ENCODE measurements at regions not wholly inside any gene's neighbourhood (a gene's known extent, or its start where the extent isn't known, plus 50 kb on each side); places are given as distances from the start of the nearest gene placed in this dataset.
"Not testable (repeated sequence)": the region's sequence is repeated elsewhere in the genome, so short reads cannot be mapped to it uniquely, and the experiment has no call there.

GRCh38 chr1:88608139-88608943 is 75.7 kb upstream of the PKN2 start:
- H2AFZ ChIP-seq (ENCODE audit: low read length, unreplicated experiment) = peak overlapping the region; percentile 39
- H3K4me3 ChIP-seq (ENCODE audit: low read depth, low read length) = no peak overlapping the region
- no peaks in the 10 kb centered on the region for H3K36me3 ChIP-seq (ENCODE audit: insufficient read depth, low read length)
- H3K4me1 ChIP-seq (ENCODE audit: control insufficient read depth, insufficient read depth, low read length, unreplicated experiment) = no peaks in the 10 kb centered on the region
- H3K27me3 ChIP-seq (ENCODE audit: insufficient read depth, low read length) = no peaks in the 10 kb centered on the region
- no peak overlapping the region for H3K27ac ChIP-seq (ENCODE audit: low read depth, low read length)
- no peaks in the 10 kb centered on the region for H3K79me2 ChIP-seq (ENCODE audit: control insufficient read depth, insufficient read depth, low read length, unreplicated experiment)

- H3K4me1 ChIP-seq (ENCODE audit: control insufficient read depth, insufficient read depth, low read length, unreplicated experiment) = no peaks in the 10 kb centered on the region
- H3K4me3 ChIP-seq (ENCODE audit: low read depth, low read length) = no peak overlapping the region
- H3K79me2 ChIP-seq (ENCODE audit: control insufficient read depth, insufficient read depth, low read length, unreplicated experiment) = no peaks in the 10 kb centered on the region
- no peaks in the 10 kb centered on the region for H3K36me3 ChIP-seq (ENCODE audit: insufficient read depth, low read length)
- no peak overlapping the region for H3K27ac ChIP-seq (ENCODE audit: low read depth, low read length)
- no peaks in the 10 kb centered on the region for H3K27me3 ChIP-seq (ENCODE audit: insufficient read depth, low read length)
- no peak overlapping the region for H2AFZ ChIP-seq (ENCODE audit: low read length, unreplicated experiment)
Observed at GRCh38 chr1:88609051-88609450, 75.0 kb upstream of the PKN2 start.

- Histone ChIP-seq H3K27me3 (ENCODE audit: insufficient read depth, low read length) (no peaks in the 10 kb centered on the region), H2AFZ (ENCODE audit: low read length, unreplicated experiment) (no peak overlapping the region), H3K4me1 (ENCODE audit: control insufficient read depth, insufficient read depth, low read length, unreplicated experiment) (no peaks in the 10 kb centered on the region), H3K79me2 (ENCODE audit: control insufficient read depth, insufficient read depth, low read length, unreplicated experiment) (no peaks in the 10 kb centered on the region), H3K4me3 (ENCODE audit: low read depth, low read length) (no peak overlapping the region), H3K27ac (ENCODE audit: low read depth, low read length) (no peak overlapping the region), H3K36me3 (ENCODE audit: insufficient read depth, low read length) (no peaks in the 10 kb centered on the region)
Observed at GRCh38 chr1:88610687-88611086, 73.4 kb upstream of the PKN2 start.

- H3K79me2 ChIP-seq (ENCODE audit: control insufficient read depth, insufficient read depth, low read length, unreplicated experiment) = no peaks in the 10 kb centered on the region
- no peaks in the 10 kb centered on the region for H3K27me3 ChIP-seq (ENCODE audit: insufficient read depth, low read length)
- H3K4me3 ChIP-seq (ENCODE audit: low read depth, low read length) = no peak overlapping the region
- no peak overlapping the region for H2AFZ ChIP-seq (ENCODE audit: low read length, unreplicated experiment)
- H3K27ac ChIP-seq (ENCODE audit: low read depth, low read length) = no peak overlapping the region
- H3K4me1 ChIP-seq (ENCODE audit: control insufficient read depth, insufficient read depth, low read length, unreplicated experiment) = no peaks in the 10 kb centered on the region
- H3K36me3 ChIP-seq (ENCODE audit: insufficient read depth, low read length) = no peaks in the 10 kb centered on the region
Observed at GRCh38 chr1:88612292-88612691, 71.8 kb upstream of the PKN2 start.

- Histone ChIP-seq H2AFZ (ENCODE audit: low read length, unreplicated experiment) (no peak overlapping the region), H3K79me2 (ENCODE audit: control insufficient read depth, insufficient read depth, low read length, unreplicated experiment) (no peaks in the 10 kb centered on the region), H3K4me1 (ENCODE audit: control insufficient read depth, insufficient read depth, low read length, unreplicated experiment) (no peaks in the 10 kb centered on the region), H3K36me3 (ENCODE audit: insufficient read depth, low read length) (no peaks in the 10 kb centered on the region), H3K4me3 (ENCODE audit: low read depth, low read length) (no peak overlapping the region), H3K27ac (ENCODE audit: low read depth, low read length) (no peak overlapping the region), H3K27me3 (ENCODE audit: insufficient read depth, low read length) (no peaks in the 10 kb centered on the region)
Observed at GRCh38 chr1:88612773-88613172, 71.3 kb upstream of the PKN2 start.

GRCh38 chr1:88618331-88618730 is 65.7 kb upstream of the PKN2 start:
- no peaks in the 10 kb centered on the region for H3K36me3 ChIP-seq (ENCODE audit: insufficient read depth, low read length)
- no peaks in the 10 kb centered on the region for H3K27me3 ChIP-seq (ENCODE audit: insufficient read depth, low read length)
- H2AFZ ChIP-seq (ENCODE audit: low read length, unreplicated experiment) = no peak overlapping the region
- no peaks in the 10 kb centered on the region for H3K79me2 ChIP-seq (ENCODE audit: control insufficient read depth, insufficient read depth, low read length, unreplicated experiment)
- H3K27ac ChIP-seq (ENCODE audit: low read depth, low read length) = no peak overlapping the region
- H3K4me1 ChIP-seq (ENCODE audit: control insufficient read depth, insufficient read depth, low read length, unreplicated experiment) = no peaks in the 10 kb centered on the region
- H3K4me3 ChIP-seq (ENCODE audit: low read depth, low read length) = no peak overlapping the region

- H3K27ac ChIP-seq (ENCODE audit: low read depth, low read length) = peak overlapping the region; percentile 32
- not testable (repeated sequence) for H2AFZ ChIP-seq (ENCODE audit: low read length, unreplicated experiment); H3K4me1 ChIP-seq (ENCODE audit: control insufficient read depth, insufficient read depth, low read length, unreplicated experiment); H3K27me3 ChIP-seq (ENCODE audit: insufficient read depth, low read length); H3K79me2 ChIP-seq (ENCODE audit: control insufficient read depth, insufficient read depth, low read length, unreplicated experiment); H3K4me3 ChIP-seq (ENCODE audit: low read depth, low read length); H3K36me3 ChIP-seq (ENCODE audit: insufficient read depth, low read length)
Observed at GRCh38 chr1:88623101-88623500, 61.0 kb upstream of the PKN2 start.
